Endothelial cell of umbilical vein (primary cell): ENCODE measurements at regions not wholly inside any gene's neighbourhood (a gene's known extent, or its start where the extent isn't known, plus 50 kb on each side); places are given as distances from the start of the nearest gene placed in this dataset.

Source experiments
- BruUV-seq: library from RNA; stranded (reverse); fragments of 400-500 nt; replicated peaks from 2 replicates; lab custom pipeline; 2021; lab: Mats Ljungman, UMichigan
- CTCF ChIA-PET: fragments of 300-600, 350-600 bp; sonication (Branson Sonifier 250); formaldehyde crosslinking; loops from one replicate; lab custom pipeline; 2021; ENCODE audit warnings: antibody characterized with exemption, inconsistent platforms; lab: Charles Lee
- POLR2A ChIA-PET: fragments of 300-600, 350-600 bp; sonication (Branson Sonifier 250); formaldehyde crosslinking; loops from one replicate; lab custom pipeline; 2021; ENCODE audit warnings: antibody characterized with exemption, inconsistent platforms; lab: Charles Lee
- DNase-seq: peaks from one replicate; pipeline ENCODE4 v3.0.0-alpha.2; 2011; ENCODE audit warnings: low read depth, low spot score
- FAIRE-seq: peaks from 2 replicates; lab custom pipeline; 2011; peaks lifted over from hg19 to GRCh38; lab: Jason Lieb, UNC
- H2AFZ ChIP-seq: 2 replicates; pipeline ENCODE4 v1.6.0; 2012; ENCODE audit warnings: low read depth, low read length, control low read depth, inconsistent platforms
- H3K27ac ChIP-seq: 2 replicates; pipeline ENCODE4 v1.5.1; 2011; ENCODE audit warnings: low read depth, mild to moderate bottlenecking, control low read depth, low read length, moderate library complexity; ENCODE audit not compliant: insufficient read depth
- H3K27me3 ChIP-seq, 2 experiments: 2 replicates each; pipeline versions ENCODE4 v1.6.0 to v1.6.1; 2011; ENCODE audit warnings: low read length in 2 of 2, mixed read lengths in 1 of 2; ENCODE audit not compliant: control insufficient read depth in 2 of 2, insufficient read depth in 2 of 2
- H3K36me3 ChIP-seq, 2 experiments: 2 replicates in 1 of 2; 3 replicates in 1 of 2; pipeline ENCODE4 v1.5.1; 2011; ENCODE audit warnings: low read length in 2 of 2, mild to moderate bottlenecking in 1 of 2, moderate library complexity in 1 of 2; ENCODE audit not compliant: control insufficient read depth in 2 of 2, insufficient read depth in 2 of 2; ENCODE audit errors: extremely low read depth in 1 of 2
- H3K4me1 ChIP-seq: 3 replicates; pipeline ENCODE4 v1.5.1; 2011; ENCODE audit warnings: mild to moderate bottlenecking, low read length; ENCODE audit not compliant: control insufficient read depth, insufficient read depth; ENCODE audit errors: extremely low read depth
- H3K4me2 ChIP-seq: 2 replicates; pipeline ENCODE4 v1.6.1; 2011; ENCODE audit warnings: low read length, control low read depth, mixed read lengths; ENCODE audit not compliant: insufficient read depth
- H3K4me3 ChIP-seq, 3 experiments: fragments of 200-600 bp in 1 of 3; sonication (generic), shearing (Covaris generic) in 1 of 3; replicated peaks in 1 of 3; 2 replicates each; pipeline ENCODE4 v1.5.1; 2011 to 2016; ENCODE audit warnings: control low read depth in 3 of 3, low read length in 3 of 3, mild to moderate bottlenecking in 2 of 3, inconsistent platforms in 1 of 3, low read depth in 1 of 3, moderate library complexity in 1 of 3; ENCODE audit not compliant: insufficient read depth in 1 of 3
- H3K79me2 ChIP-seq: 2 replicates; pipeline ENCODE4 v1.6.0; 2012; ENCODE audit warnings: low read length, inconsistent platforms; ENCODE audit not compliant: control insufficient read depth, insufficient read depth
- H3K9ac ChIP-seq: replicated peaks from 2 replicates; pipeline ENCODE3; 2011; ENCODE audit warnings: low read length, control low read depth; ENCODE audit not compliant: insufficient read depth; ENCODE audit errors: extremely low read depth
- H3K9me1 ChIP-seq: replicated peaks from 3 replicates; pipeline ENCODE4 v1.6.0; 2011; ENCODE audit warnings: mild to moderate bottlenecking, low read length; ENCODE audit not compliant: control insufficient read depth, insufficient read depth; ENCODE audit errors: extremely low read depth
- H3K9me3 ChIP-seq: replicated peaks from 2 replicates; pipeline ENCODE4 v1.5.1; 2012; ENCODE audit warnings: low read length, inconsistent platforms; ENCODE audit not compliant: control insufficient read depth, insufficient read depth
- H4K20me1 ChIP-seq: replicated peaks from 2 replicates; pipeline ENCODE3; 2011; ENCODE audit warnings: mild to moderate bottlenecking, low read length; ENCODE audit not compliant: control insufficient read depth, insufficient read depth; ENCODE audit errors: extremely low read depth
- EZH2 ChIP-seq: IDR thresholded peaks from 2 replicates; pipeline ENCODE4 v1.6.1; 2012; ENCODE audit warnings: borderline replicate concordance, low read depth, mild to moderate bottlenecking, moderate library complexity, low read length, inconsistent platforms; ENCODE audit not compliant: severe bottlenecking
- FOS ChIP-seq: IDR thresholded peaks from 2 replicates; pipeline ENCODE4 v1.6.1; 2011; ENCODE audit warnings: mild to moderate bottlenecking, low read length, moderate library complexity, borderline replicate concordance; ENCODE audit not compliant: insufficient read depth
- GATA2 ChIP-seq: IDR thresholded peaks from 2 replicates; pipeline ENCODE4 v1.7.0; 2011; ENCODE audit warnings: low read depth, mild to moderate bottlenecking, moderate library complexity, mixed read lengths, low read length; ENCODE audit not compliant: insufficient read length, insufficient read depth
- JUN ChIP-seq: IDR thresholded peaks from 2 replicates; pipeline ENCODE4 v1.6.1; 2011; ENCODE audit warnings: borderline replicate concordance, low read depth; ENCODE audit not compliant: insufficient read length, insufficient read depth
- MYC ChIP-seq: IDR thresholded peaks from one replicate; pipeline ENCODE4 v1.6.1; 2011; ENCODE audit warnings: mild to moderate bottlenecking, low read depth, low read length
- POLR2A ChIP-seq: IDR thresholded peaks from 2 replicates; pipeline ENCODE4 v1.6.1; 2012; ENCODE audit warnings: low read depth, mild to moderate bottlenecking, control low read depth, low read length
- POLR2AphosphoS5 ChIP-seq: IDR thresholded peaks from 2 replicates; pipeline ENCODE4 v1.6.1; 2012; ENCODE audit warnings: low read depth, mild to moderate bottlenecking, control low read depth, low read length, moderate library complexity; ENCODE audit not compliant: insufficient read depth
- dilution Hi-C: fragments of 300-500 bp; cut with MboI; formaldehyde crosslinking; loops from one replicate; pipeline ENCODE4 v1.15.0; 2019; ENCODE audit warnings: low sequenced_read_pairs; ENCODE audit not compliant: extremely low pct_ligation_motif_present
- intact Hi-C: fragments of 100-400 bp; cut with micrococcal nuclease; formaldehyde crosslinking; loops from one replicate; pipeline ENCODE4 v1.10.0; 2022
- TF ChIP-seq, protein P1 (sequence below): IDR thresholded peaks from 2 replicates; pipeline ENCODE4 v1.6.1; 2011; ENCODE audit not compliant: insufficient read depth, insufficient read length
- TF ChIP-seq, protein P2 (sequence below), 2 donors: IDR thresholded peaks; 1 replicate in 1 of 2; 2 replicates in 1 of 2; pipeline ENCODE4 v1.5.1; 2011; ENCODE audit warnings: low read length in 2 of 2, mild to moderate bottlenecking in 2 of 2, moderate library complexity in 2 of 2, control low read depth in 1 of 2, inconsistent platforms in 1 of 2, low read depth in 1 of 2; ENCODE audit not compliant: insufficient read depth in 1 of 2; ENCODE audit errors: extremely low read depth in 1 of 2

DNA sequence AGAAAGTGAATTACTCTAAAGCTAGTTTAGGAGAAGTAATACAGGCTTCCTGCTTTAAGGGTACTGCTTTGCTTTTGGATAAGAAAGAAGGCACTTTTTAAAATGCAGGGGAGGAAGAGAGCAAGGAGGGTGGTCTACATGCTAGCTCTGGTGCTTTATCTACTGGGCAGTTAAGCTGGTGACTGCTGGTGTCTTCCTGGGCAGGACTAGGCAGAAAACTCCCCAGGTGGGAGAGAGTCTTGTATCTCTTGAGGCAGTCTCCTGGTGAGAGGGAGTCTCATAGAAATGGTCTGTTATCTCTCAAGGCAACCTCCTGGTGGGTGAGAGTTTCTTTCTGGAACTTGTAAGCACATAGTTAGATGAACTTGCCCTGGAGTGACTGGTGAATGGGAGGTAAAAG lies 953.9 kb upstream of the GOT2 start:
- H3K9me1 ChIP-seq = no peaks in the 10 kb centered on the region
- no peaks in the 10 kb centered on the region for H4K20me1 ChIP-seq
- no peak overlapping the region for H3K4me2 ChIP-seq
- ChIA-PET POLR2A (no interaction called here), CTCF (no interaction called here)
- FAIRE-seq = no peak
- no peaks in the 10 kb centered on the region for H3K27me3 ChIP-seq
- no peaks in the 10 kb centered on the region for H3K9me3 ChIP-seq
- no peaks in the 10 kb centered on the region for H3K4me1 ChIP-seq
- no peak overlapping the region for H3K27ac ChIP-seq
- intact Hi-C loops (no loop called here), dilution Hi-C loops (no loop called here)
- H3K4me3 ChIP-seq = no peak overlapping the region
- no peak overlapping the region for H2AFZ ChIP-seq
- no peak for DNase-seq
- H3K79me2 ChIP-seq = no peaks in the 10 kb centered on the region
- no peak for TF ChIP-seq JUN
- TF ChIP-seq, protein P1, sequence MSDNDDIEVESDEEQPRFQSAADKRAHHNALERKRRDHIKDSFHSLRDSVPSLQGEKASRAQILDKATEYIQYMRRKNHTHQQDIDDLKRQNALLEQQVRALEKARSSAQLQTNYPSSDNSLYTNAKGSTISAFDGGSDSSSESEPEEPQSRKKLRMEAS = no peak
- TF ChIP-seq, protein P2, sequence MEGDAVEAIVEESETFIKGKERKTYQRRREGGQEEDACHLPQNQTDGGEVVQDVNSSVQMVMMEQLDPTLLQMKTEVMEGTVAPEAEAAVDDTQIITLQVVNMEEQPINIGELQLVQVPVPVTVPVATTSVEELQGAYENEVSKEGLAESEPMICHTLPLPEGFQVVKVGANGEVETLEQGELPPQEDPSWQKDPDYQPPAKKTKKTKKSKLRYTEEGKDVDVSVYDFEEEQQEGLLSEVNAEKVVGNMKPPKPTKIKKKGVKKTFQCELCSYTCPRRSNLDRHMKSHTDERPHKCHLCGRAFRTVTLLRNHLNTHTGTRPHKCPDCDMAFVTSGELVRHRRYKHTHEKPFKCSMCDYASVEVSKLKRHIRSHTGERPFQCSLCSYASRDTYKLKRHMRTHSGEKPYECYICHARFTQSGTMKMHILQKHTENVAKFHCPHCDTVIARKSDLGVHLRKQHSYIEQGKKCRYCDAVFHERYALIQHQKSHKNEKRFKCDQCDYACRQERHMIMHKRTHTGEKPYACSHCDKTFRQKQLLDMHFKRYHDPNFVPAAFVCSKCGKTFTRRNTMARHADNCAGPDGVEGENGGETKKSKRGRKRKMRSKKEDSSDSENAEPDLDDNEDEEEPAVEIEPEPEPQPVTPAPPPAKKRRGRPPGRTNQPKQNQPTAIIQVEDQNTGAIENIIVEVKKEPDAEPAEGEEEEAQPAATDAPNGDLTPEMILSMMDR (IDR thresholded peaks at IDR 0.05; ENCODE audit: extremely low read depth in 1 of 2, insufficient read depth in 1 of 2, low read depth in 1 of 2, low read length in 2 of 2) = no peak
- no peak for TF ChIP-seq POLR2AphosphoS5
- TF ChIP-seq EZH2 = no peak
- TF ChIP-seq POLR2A = no peak
- TF ChIP-seq MYC = no peak
- no peak for TF ChIP-seq GATA2
- no peak for TF ChIP-seq FOS
- BruUV-seq = no TSS peak
- no peak overlapping the region for H3K9ac ChIP-seq
- H3K36me3 ChIP-seq = no peaks in the 10 kb centered on the region
